ENCODE measurements at regions not wholly inside any gene's neighbourhood (a gene's known extent, or its start where the extent isn't known, plus 50 kb on each side); places are given as distances from the start of the nearest gene placed in this dataset.
A peak's percentile ranks its signal among the peaks of the same experiment; 100 is the strongest.

DNA sequence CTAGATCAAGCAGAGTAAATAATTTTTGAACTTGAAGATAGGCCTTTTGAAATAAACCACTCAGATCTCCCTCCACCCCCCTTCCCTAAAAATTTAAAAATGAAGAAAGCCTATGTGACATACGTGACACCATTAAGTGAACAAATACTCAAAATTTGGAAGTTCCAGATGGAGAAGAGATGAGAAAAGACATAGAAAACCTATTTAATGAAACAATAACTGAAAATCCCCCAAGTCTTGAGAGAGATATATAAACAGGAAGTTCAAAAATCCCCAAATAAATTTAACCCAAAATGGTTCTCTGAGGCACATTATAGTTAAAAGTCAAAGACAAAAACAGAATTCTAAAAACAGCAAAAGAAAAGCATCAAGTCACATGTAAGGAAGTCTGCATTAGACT is 428.6 kb downstream of the PSAT1 start:
- DNase-seq (ENCODE audit: low spot score), result no peak

DNA sequence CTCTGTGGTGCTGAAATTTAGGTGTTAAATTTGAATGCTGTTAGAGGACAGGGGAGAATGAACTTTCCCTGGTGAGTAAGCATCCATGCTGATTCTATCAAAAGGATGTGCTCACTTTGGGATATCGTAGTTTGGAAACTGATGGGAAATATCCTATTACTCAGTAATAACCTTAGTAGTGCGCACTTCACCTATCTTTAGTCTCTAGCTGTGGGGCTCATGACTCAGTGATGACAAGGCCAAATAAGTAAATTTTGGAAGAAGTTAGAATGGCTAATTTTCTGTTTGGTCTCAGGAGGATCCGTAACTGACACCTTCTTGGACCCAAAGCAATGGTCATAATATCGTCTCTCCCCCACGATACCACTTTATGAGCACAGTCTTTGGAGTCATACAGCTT is 448.4 kb downstream of the PSAT1 start:
- DNase-seq (ENCODE audit: low spot score), result no peak

DNA sequence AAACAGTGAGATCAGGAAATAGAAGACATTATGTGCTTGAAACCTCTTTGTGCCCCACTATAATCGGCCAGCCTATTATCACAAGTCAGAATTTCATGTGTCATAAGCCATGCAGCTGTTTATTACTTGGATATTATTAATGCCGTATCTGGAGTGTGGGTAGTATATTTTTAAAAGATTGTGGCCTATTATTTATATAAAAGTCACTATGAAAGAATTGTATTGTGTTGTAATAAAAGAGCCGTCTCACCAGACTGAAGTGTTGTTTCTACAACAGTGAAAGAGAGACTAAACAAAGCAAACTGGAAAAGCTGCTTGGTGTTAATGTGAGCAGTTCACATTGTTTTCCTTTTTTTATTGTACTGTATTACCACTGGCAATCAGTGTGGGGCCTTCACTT is 449.1 kb downstream of the PSAT1 start:
- no peak for DNase-seq (ENCODE audit: low spot score)

DNA sequence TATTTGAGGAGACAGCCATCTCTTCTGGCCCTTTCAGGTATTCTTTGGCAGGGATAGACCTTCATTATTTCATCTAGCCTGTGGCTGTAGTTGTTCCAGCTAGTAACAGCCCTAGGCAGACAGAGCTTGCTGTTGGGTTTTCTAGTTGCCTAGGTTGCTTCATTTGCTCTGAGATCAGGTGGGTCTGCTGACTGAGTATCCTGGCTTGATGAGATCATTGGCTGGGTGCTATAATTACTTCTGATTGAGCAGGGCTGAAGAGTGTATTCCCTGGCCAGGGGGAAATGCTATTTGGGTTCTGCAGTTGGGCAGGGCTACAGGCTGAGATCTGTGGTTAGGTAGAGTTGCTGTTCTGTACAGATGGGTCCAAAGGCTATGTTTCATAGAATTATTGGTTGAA is 456.1 kb downstream of the PSAT1 start:
- DNase-seq (ENCODE audit: low spot score), result peak; percentile 15

DNA sequence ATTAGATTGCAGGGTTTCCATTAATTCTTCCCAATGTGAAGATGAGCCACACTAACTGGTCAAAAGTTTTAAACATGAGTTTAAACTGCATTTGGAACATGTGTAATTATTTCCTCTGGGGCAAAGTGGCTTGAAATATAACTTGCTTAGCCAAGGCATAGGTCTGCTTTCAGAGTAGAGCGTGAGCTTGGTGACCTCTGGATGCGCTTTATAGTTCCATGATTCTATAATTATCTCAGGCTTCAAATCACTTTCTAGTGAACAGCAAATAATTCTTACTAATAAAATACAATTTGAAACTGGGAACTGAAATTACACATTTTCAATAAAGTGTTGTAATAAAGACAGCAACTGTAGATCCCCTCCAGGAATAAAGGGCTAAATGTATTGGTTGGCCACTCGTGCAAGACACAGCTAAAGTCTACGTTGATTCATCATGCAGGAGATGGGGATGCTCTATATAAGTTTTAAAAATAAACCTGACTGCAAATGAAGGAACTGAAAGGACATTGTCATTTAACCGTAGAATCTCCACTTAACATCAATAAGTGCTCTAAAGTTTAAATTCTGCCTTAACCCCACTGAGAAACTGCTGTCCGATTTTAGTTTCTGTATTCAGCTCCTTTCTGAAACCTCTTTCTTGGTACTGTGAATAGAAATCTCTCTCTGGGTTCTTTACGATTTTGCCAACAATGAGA is 460.0 kb downstream of the PSAT1 start:
- no peak for DNase-seq (ENCODE audit: low spot score)

DNA sequence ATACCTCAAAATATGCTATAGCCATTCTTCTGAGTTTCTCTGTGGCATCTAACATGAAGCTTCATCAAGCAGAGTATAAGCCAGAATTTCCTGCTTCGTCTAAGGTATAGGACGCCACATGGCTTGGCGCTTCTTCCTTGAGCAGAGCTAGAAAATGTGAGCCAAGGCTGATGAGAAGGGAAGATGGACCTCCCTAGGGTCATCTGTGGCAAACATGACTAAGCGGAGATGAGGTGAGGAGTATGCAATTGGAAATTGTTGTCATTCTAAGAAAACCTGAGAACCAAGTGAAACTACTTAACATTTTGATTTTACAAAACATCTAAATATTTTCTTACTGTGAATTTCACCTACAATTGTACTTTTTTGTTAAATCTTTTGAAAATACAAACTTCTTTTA is 466.5 kb downstream of the PSAT1 start:
- DNase-seq (ENCODE audit: low spot score), result no peak

DNA sequence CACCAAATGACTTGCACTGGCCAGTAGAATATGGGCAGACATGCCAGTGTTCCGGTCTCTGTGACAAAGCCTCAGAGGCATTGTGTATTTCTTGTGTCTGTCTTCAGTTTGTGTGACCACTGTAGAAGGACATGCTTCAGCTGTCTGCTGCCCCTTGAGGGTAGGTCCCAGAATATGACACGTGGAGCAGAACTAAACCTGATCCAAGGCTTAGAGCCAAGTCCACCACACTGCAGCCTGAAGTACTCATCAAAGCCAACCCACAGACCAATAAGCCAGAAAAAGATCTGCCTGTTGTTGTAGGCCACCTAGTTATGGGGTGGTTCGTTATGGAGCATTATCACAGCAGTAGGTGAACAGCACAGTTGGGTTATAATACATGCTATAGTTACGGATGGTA is 468.9 kb downstream of the PSAT1 start:
- no peak for DNase-seq (ENCODE audit: low spot score)

DNA sequence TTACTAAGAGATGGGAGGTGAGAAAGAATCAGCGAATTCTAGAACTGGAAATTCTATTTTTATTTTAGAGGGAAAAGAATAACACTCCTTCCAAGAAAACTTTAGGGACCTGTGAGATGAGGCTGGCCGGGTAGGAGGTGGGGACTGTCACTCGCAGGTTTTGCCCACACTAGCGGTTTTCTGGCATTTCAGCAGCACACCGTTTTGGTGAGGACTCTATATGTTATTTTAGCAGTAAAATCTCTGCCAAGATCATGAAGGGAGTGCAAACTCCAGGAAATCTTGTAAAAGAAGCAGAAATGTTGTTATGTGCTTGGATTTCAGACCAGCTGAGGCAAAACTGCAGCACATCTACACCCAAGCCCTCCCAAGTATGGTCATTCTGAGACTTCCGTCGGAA is 470.6 kb downstream of the PSAT1 start:
- no peak for DNase-seq (ENCODE audit: low spot score)

DNA sequence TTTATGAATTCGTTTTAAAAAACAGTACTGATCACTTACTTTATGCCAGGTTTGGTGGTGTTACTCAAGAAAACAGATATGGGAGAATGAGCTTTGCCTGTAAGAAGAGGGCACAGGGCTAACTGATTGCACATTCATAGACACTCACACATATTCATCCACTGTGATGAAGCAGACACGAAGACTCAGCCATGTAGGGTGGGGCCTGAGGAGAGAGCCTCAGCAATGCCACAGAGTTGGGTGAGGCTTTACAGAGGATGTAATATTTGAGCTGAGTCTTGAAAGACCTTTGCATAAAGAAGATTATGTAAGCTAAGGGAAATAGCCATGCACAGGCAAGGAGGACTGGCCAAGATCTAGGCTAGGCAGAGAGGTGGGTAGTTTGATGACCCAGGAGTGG is 472.8 kb downstream of the PSAT1 start:
- DNase-seq (ENCODE audit: low spot score), result no peak

DNA sequence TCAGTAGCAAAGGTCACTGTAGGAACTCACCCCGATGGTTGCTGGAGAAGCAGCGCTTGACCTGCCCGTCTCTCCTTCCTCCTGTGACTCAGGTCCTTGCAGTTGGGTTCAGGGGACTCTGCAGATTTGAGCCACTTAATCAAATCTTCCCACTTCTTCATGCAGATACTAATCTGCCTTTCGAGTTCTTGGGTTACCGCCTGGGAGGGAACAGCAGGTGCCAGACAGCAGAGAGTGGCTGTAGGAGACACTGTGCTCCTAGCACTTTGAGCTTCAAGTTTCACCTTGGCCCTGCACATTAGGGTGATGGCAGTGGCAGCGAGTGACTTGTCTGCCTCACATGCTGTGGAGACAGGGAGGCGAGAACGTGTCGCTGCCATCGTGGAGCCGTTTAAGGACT is 478.3 kb downstream of the PSAT1 start:
- DNase-seq (ENCODE audit: low spot score), result no peak

DNA sequence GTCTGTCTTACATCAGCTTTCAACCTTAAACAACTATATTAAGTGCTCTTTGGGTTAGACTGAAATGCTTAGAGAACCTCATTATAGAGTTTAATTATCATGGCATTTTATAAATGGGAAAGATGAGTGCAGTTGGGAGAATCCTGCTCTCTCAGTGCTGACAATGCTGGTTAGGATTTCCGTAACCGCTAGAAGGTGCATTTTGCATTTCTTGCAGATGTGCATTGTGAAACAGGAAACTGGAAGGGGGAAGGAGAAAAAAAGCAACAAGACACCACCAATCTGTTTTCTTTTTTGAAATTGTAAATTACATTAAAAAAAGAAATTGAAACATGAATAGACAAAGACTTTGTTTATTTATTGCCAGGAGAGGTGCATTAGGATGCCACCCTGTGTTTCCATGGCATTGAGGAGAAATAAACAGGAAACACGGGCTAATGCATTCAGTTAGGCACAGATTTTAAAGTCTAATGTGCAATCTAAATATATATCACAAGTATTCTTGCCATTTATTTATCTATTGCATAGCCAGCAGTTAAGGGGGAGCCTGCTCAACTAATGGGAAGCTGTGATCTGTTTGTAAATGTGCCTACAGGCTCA is 478.9 kb downstream of the PSAT1 start:
- DNase-seq (ENCODE audit: low spot score), result no peak

DNA sequence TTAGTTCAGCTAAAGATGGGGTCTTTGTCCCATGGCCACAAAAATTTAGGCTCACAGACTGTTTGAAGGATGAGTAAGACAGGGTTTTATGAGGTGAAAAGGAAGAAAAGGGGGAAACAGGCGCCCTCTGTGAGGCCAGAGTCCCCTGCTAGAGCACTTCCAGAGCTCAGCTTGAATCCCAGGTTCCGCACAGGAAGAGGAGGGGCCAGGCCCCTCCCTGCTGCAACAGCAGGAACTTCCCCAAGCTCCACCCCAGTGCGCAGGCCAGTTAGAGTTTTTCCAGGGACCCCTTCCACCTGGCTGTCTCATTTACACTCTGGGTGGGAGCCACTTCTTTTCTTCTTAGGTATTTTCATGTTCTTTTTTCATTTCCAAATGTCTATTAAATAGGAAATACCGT is 480.8 kb downstream of the PSAT1 start:
- no peak for DNase-seq (ENCODE audit: low spot score)

DNA sequence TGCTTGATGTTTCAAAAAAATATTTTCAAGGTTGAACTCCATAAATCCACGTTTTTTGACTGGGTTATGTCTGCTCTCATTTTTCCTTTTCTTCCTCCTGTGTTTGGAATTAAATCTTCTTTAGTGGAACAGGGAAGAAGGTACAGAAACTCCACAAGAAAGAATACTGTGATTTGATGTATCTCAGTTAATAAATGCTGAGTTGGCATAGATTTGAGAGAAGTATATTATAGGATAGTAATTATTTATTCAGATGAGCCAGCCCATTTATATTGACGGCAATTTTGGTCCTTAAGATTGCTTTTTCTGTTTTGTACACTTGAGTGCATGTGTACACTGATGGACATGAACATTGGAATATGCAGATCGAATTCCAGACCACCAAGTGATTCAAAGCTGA is 481.4 kb downstream of the PSAT1 start:
- no peak for DNase-seq (ENCODE audit: low spot score)

DNA sequence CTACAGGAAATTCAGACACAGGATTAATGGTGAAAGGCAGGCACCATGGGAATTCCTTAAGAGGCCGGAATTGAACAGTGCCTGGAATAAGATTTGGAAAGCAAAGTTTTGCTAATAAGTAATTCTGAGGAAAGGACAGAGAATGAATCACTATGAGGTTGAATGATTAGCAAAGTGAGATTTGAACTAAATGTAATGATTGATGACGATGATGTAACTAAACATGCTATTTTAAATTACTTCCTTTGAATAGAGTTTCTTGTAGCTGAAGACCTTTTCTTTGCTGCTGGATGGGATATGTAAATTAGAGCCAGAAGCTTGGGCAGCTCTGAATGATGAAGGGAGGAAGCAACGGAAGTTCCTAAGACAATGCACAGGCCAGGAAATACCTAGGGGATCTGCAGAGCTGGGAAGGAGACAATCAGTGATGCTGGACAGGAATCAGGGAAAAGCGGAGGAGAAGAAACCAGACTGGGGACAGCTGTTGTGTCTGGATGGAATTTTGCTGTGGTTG is 482.0 kb downstream of the PSAT1 start:
- DNase-seq (ENCODE audit: low spot score), result peak; percentile 87

DNA sequence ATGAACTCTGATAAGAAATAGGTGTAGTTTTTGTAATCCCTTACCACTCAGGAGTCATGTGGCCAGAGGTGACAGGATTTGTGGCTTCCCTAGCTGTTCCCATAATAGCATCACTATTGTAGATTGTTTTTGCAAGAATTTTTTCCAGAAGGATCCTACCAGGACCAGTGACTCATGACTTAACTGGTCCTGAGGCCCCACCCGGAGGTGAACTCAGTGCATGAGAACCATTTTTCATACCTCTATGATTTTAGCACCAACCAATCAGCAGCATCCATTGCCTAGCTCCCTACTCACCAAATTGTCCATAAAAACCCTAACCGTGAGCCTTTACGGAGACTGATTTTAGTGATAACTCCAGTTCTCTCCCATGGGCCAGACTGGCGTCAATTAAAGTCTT is 484.8 kb downstream of the PSAT1 start:
- DNase-seq (ENCODE audit: low spot score), result peak; percentile 38

DNA sequence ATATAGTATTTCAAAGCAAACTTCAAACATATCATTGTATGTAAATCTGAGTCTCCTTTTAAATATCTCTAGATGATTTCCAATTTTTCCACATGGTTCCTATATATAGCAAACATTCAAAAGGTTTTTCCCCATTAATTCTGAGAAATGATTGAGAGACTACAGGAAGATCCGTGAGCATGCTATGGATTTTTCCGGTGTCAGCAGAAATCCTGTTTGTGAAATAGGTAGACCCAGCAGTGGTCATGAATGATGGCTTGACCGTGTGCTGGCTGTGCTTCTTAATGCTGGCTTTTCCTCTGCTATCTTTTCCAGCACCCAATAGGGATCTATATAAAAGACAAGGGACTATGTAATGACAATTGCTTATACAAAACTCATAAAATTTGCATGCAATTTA is 485.3 kb downstream of the PSAT1 start:
- no peak for DNase-seq (ENCODE audit: low spot score)

DNA sequence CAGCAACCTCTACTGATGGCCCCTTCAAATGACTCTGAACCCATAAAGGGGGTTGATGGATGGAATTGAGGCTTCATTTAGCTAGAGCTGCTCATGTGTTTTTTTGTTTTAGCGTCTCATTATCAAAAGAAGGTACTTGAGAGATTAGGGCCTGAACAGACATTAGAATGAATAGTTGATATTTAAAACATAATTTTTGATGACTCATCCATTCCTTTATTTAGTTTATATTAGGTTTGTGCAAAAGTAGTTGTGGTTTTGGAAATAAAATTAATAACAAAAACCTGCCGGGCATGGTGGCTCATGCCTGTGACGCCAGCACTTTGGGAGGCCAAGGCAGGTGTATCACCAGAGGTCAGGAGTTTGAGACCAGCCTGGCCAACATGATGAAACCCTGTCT is 485.9 kb downstream of the PSAT1 start:
- no peak for DNase-seq (ENCODE audit: low spot score)

DNA sequence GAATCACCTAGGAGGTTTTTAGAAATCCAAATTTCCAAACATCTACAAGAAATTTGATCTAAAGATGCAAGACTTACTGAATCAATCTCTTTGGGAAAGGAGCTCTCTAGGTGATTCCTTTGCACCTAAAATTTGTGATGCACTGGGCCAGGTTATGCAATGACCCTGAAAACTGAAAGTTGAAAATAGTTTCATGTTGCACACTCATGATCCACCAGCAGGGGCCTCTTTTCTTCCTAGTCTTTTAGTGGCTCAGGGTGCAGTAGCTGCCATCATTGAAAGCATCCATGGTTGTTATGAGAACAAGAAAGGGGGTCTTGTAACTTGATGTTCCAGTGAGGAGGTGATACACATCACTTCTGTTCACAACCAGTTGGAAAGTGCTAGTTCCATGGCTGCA is 486.8 kb downstream of the PSAT1 start:
- no peak for DNase-seq (ENCODE audit: low spot score)

DNA sequence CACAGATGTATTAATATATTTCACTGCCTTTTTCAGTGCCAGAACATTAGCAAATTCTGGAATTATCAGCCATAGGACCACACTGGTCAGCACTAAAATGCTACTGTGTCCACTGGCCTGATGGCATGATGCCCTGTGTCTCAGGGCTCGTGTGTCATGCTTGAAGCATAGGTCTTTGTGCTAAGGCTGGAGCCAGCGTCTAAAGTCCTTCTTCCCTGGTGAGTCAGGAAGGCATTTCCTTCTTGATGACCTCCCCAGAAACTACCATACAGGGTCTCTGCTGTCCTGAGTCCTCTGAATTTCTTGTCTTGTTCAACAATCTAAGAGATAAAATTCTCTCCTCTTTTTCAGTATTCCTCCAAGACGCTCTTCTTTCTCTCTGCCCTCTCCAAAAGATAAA is 489.9 kb downstream of the PSAT1 start:
- DNase-seq (ENCODE audit: low spot score), result peak; percentile 67

DNA sequence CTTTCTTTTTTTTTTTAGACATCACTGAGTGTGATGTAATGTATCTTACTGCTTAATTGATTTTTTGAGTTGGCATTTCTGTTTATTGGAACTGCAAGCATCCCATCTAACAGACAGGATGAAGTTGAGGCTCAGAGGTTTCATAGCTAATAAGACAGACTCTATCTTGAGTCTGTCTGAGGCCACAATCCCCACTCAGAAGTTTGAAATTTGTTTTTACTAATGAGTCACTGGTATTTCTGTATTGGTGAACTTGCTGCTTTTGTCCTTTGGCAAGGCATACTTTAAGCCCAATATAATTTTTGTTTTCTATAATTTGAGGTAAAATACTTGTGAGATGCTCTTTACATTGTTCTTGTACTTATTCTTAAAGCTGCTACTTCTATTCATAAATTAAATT is 491.2 kb downstream of the PSAT1 start:
- DNase-seq (ENCODE audit: low spot score), result peak; percentile 22

DNA sequence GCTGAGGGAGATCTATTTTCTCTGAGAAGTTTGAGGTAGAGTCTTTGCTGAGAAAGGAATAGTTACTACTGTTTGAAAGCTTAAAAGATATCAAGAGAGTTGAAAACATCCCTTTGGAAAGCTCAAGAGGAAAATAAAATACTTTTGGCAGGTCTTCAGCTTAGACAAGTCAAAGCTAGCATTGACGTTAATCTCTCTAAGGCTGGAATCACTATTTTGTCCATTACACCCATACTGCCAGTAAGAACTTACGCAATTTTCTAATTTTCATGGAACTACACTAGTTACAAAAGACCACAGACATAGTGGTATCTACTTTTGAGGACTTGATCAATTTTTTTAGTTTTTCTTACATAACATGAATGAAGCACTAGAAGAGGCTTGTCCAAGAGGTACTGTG is 494.9 kb downstream of the PSAT1 start:
- DNase-seq (ENCODE audit: low spot score), result no peak

DNA sequence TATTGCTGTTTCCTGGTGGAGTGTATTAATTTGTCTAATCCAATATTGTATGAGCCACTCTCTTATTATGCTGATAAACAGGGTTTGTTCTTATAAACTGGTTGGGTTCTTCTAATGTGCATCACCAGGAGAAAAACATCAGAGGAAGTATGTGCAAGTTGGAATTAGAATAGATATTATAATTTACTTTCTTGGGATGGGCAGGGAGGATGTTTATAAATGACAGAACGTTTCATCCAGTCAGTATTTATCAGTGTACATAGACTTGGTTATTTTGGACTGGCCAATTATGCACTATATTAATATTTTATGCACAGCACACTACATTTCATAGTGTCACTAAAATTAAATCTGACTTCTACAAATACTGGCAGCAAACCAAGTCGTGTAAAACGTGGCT is 495.8 kb downstream of the PSAT1 start:
- DNase-seq (ENCODE audit: low spot score), result no peak

DNA sequence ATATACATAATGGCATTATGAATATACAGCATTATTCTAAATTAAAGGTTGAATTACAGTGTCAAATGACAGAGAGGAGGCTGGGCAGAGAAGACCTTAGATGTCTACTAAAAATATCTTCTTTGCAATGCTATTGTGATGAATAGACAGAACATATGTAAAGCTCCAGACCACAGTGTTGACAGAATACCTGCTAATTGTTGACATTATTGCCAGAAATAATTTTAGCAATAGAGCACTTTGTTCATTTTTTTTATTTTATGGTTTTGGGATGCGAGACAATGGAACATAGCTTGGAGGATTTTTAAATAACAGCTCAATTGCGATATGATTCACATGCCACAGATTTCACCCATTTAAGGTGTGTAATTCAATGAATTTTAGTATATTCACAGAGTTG is 508.8 kb downstream of the PSAT1 start:
- DNase-seq (ENCODE audit: low spot score), result no peak

DNA sequence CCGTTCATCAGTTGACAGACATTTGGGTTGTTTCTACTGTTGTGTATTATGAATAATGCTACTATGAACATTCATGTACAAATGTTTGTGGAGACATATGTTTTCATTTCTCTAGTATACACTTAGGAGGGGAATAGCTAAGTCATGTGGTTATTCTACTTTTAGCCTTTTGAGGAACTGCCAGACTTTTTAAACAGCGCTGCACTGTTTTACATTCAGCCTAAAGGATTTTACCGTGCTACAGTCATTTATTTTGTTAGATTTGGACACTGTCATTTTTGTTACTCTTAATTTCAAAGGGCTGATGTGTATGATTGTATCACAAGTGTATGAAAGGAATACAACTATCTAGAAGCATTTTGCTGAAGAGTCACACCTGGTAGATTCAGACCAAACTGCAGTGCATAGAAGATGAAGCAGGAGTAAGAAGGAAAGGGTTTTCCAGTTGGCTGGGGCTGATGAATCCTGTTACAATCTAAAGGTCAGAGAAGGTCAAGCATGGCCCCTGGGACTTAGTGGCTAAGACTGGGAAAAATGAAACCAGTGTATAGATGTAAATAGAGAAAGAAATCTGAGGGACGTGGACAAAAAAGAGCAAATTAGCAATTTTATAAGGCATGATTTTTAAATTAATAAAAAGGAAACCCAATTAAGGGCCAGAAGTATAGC is 509.7 kb downstream of the PSAT1 start:
- peak; percentile 83 for DNase-seq (ENCODE audit: low spot score)
